Neural progenitor cell (in vitro differentiated cells): ENCODE measurements at regions not wholly inside any gene's neighbourhood (a gene's known extent, or its start where the extent isn't known, plus 50 kb on each side); places are given as distances from the start of the nearest gene placed in this dataset.

Experiments
- DNase-seq: peaks from one replicate; pipeline ENCODE4 v3.0.0-alpha.2; 2016; ENCODE audit warnings: low spot score
- H2AFZ ChIP-seq: fragments of 200-600 bp; sonication (generic); replicated peaks from 2 replicates; pipeline ENCODE4 v1.6.1; 2016; ENCODE audit warnings: antibody characterized with exemption
- H3F3A ChIP-seq: fragments of 200-600 bp; sonication (generic); 2 replicates; pipeline ENCODE4 v1.6.1; 2016; ENCODE audit warnings: antibody characterized with exemption, low read depth
- H3K27ac ChIP-seq: fragments of 200-600 bp; sonication (generic); 2 replicates; pipeline ENCODE4 v1.5.1; 2016; ENCODE audit warnings: mild to moderate bottlenecking
- H3K27me3 ChIP-seq: fragments of 200-600 bp; sonication (generic); 2 replicates; pipeline ENCODE4 v1.6.1; 2016; ENCODE audit warnings: mild to moderate bottlenecking, moderate library complexity
- H3K36me3 ChIP-seq: fragments of 200-600 bp; sonication (generic); 2 replicates; pipeline ENCODE4 v1.5.1; 2016
- H3K4me1 ChIP-seq: fragments of 200-600 bp; sonication (generic); 2 replicates; pipeline ENCODE4 v1.6.1; 2016; ENCODE audit warnings: mixed run types
- H3K4me2 ChIP-seq: fragments of 200-600 bp; sonication (generic); 2 replicates; pipeline ENCODE4 v1.6.1; 2016
- H3K4me3 ChIP-seq: fragments of 200-600 bp; sonication (generic); 2 replicates; pipeline ENCODE4 v1.5.1; 2016
- H3K79me2 ChIP-seq: fragments of 200-600 bp; sonication (generic); 2 replicates; pipeline ENCODE4 v1.6.1; 2016; ENCODE audit warnings: low read depth
- H3K9ac ChIP-seq: fragments of 200-600 bp; sonication (generic); 2 replicates; pipeline ENCODE4 v1.6.1; 2016
- H3K9me3 ChIP-seq: fragments of 200-600 bp; sonication (generic); 2 replicates; pipeline ENCODE4 v1.5.1; 2016; ENCODE audit warnings: low read depth
- H4K20me1 ChIP-seq: fragments of 200-600 bp; sonication (generic); 2 replicates; pipeline ENCODE4 v1.6.1; 2016; ENCODE audit warnings: low read depth
- H3K27ac Mint-ChIP-seq: 3 replicates; pipeline ENCODE4 v1.8.0; 2021; ENCODE audit warnings: mixed read lengths
- H3K27me3 Mint-ChIP-seq: 2 replicates; pipeline ENCODE4 v1.8.0; 2022; ENCODE audit warnings: low read depth, mild to moderate bottlenecking, inconsistent platforms, moderate library complexity, mixed read lengths; ENCODE audit not compliant: insufficient read depth
- H3K36me3 Mint-ChIP-seq: 3 replicates; pipeline ENCODE4 v1.8.0; 2021; ENCODE audit warnings: mixed read lengths
- H3K4me1 Mint-ChIP-seq: 3 replicates; pipeline ENCODE4 v1.8.0; 2021; ENCODE audit warnings: mixed read lengths
- H3K4me3 Mint-ChIP-seq: 3 replicates; pipeline ENCODE4 v1.8.0; 2021; ENCODE audit warnings: mild to moderate bottlenecking, moderate library complexity, mixed read lengths
- H3K9me3 Mint-ChIP-seq: 3 replicates; pipeline ENCODE4 v1.8.0; 2020; ENCODE audit warnings: mixed read lengths
- CTCF ChIP-seq: fragments of 200-600 bp; sonication (generic); IDR thresholded peaks from 2 replicates; pipeline ENCODE4 v1.5.1; 2017; ENCODE audit warnings: antibody characterized with exemption, mild to moderate bottlenecking
- EZH2 ChIP-seq: fragments of 200-600 bp; sonication (generic); IDR thresholded peaks from 2 replicates; pipeline ENCODE4 v1.6.1; 2017; ENCODE audit warnings: antibody characterized with exemption, mild to moderate bottlenecking, moderate library complexity
- EZH2phosphoT487 ChIP-seq: fragments of 200-600 bp; sonication (generic); IDR thresholded peaks from 2 replicates; pipeline ENCODE4 v1.6.1; 2017; ENCODE audit warnings: antibody characterized with exemption

DNA sequence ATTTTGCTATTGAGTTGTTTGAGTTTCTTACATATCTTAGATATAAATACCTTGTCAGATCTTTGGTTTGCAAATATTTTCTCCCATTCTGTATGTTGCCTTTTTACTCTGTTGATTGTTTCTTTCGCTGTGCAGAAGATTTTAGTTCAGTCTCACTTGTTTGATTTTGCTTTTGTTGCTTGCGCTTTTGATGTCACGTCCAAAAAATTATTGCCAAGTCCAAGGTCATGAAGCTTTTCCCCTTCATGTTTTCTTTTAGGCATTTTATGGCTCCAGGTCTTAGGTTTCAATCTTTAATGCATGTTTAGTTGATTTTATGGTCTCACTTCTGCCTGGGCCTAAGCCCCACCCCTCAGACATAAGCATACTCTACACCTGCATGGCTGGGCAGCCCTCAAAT lies 131.5 kb upstream of the TNC start:
- no peaks in the 10 kb centered on the region for H3K27me3 Mint-ChIP-seq
- Histone ChIP-seq H3K9me3 (no peaks in the 10 kb centered on the region), H3K4me3 (no peak overlapping the region), H3K27me3 (no peaks in the 10 kb centered on the region), H3K36me3 (no peaks in the 10 kb centered on the region), H3K9ac (no peak overlapping the region), H3F3A (no peaks in the 10 kb centered on the region), H3K4me1 (no peaks in the 10 kb centered on the region), H3K4me2 (no peak overlapping the region), H4K20me1 (no peaks in the 10 kb centered on the region), H2AFZ (no peak overlapping the region), H3K27ac (no peak overlapping the region), H3K79me2 (no peaks in the 10 kb centered on the region)
- no peak overlapping the region for H3K27ac Mint-ChIP-seq
- DNase-seq, result no peak
- no peaks in the 10 kb centered on the region for H3K9me3 Mint-ChIP-seq
- no peaks in the 10 kb centered on the region for H3K4me1 Mint-ChIP-seq
- no peaks in the 10 kb centered on the region for H3K36me3 Mint-ChIP-seq
- TF ChIP-seq CTCF, result no peak
- no peak for TF ChIP-seq EZH2
- TF ChIP-seq EZH2phosphoT487, result no peak
- no peak overlapping the region for H3K4me3 Mint-ChIP-seq

DNA sequence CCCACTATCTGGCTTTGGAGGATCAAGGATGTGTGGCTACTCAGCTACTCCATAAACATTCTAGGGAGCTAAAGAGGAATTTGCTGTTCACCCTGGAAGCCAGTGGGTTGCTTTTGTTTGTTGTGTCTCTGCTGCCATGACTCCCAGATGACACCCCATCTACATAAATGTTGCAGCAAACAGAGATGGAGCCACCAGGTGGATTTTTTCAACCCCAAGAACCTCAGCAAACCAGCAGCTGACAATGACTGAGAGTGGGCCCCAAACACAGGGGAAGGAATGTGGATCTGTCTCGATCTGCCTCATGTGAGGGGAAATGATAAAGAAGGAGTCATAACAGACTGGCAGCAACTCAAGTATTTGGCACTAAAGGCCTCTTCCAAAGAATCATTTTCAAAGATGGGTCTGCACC lies 132.7 kb upstream of the TNC start:
- Histone ChIP-seq H3K4me3 (no peak overlapping the region), H3K79me2 (no peaks in the 10 kb centered on the region), H2AFZ (no peak overlapping the region), H3F3A (no peaks in the 10 kb centered on the region), H3K27ac (no peak overlapping the region), H3K4me1 (no peaks in the 10 kb centered on the region), H3K36me3 (no peaks in the 10 kb centered on the region), H3K9me3 (no peaks in the 10 kb centered on the region), H3K27me3 (no peaks in the 10 kb centered on the region), H3K4me2 (no peak overlapping the region), H4K20me1 (no peaks in the 10 kb centered on the region), H3K9ac (no peak overlapping the region)
- Mint-ChIP-seq H3K36me3 (no peaks in the 10 kb centered on the region), H3K4me1 (no peaks in the 10 kb centered on the region), H3K9me3 (peaks cover 3% of the 10 kb centered on the region), H3K4me3 (no peak overlapping the region), H3K27ac (no peak overlapping the region), H3K27me3 (no peaks in the 10 kb centered on the region)
- DNase-seq, result no peak
- TF ChIP-seq EZH2 (no peak), EZH2phosphoT487 (no peak)

DNA sequence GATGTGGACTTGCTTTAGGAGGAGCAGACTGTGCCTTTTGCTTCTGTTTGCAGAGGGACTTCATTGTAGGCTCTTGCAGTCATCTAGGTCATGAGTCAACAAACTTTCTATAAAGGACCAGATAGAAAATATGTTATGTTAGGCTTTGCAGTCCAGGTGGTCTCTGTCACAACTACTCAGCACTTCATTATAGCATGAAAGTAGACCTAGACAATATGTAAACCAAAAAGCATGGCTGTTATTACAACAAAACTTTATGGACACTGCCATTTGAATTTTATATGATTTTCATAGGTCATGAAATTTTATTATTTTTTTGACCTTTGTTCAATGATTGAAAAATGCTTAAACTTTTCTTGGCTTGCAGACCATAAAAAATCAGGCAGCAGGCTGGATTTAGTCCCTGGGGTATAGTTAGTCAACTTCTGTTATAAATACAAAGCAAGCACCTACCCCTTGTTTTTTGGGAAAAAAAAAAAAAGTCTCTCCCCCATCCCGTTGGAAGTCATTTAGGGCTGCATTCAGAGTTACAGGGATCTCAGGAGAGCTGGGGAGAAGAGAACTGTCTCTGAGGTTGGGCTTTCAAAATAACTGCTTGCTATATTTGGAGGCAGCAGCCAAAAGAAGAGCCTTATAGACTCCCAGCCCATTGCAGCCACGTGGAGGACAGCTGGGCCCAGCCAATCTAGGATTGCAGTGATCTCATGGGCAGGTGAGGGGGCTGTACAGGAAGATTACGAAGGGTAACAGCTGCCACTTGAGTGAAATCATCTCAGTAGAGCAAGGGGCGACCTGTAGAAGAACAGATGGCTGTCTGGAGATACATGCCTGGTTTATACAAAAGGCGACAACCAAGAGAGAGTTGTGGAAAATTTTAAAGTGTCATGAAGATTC lies 136.6 kb upstream of the TNC start:
- Mint-ChIP-seq H3K27me3 (no peaks in the 10 kb centered on the region), H3K36me3 (no peaks in the 10 kb centered on the region), H3K27ac (no peak overlapping the region), H3K4me3 (no peak overlapping the region), H3K4me1 (no peaks in the 10 kb centered on the region), H3K9me3 (peaks cover 3% of the 10 kb centered on the region)
- H3F3A ChIP-seq, result no peaks in the 10 kb centered on the region
- no peaks in the 10 kb centered on the region for H3K9me3 ChIP-seq
- no peaks in the 10 kb centered on the region for H3K27me3 ChIP-seq
- H3K4me3 ChIP-seq, result no peak overlapping the region
- H3K27ac ChIP-seq, result no peak overlapping the region
- no peak for TF ChIP-seq EZH2
- TF ChIP-seq EZH2phosphoT487, result no peak
- TF ChIP-seq CTCF, result no peak
- H3K9ac ChIP-seq, result no peak overlapping the region
- no peak overlapping the region for H2AFZ ChIP-seq
- H3K4me1 ChIP-seq, result no peaks in the 10 kb centered on the region
- no peak for DNase-seq
- H3K36me3 ChIP-seq, result no peaks in the 10 kb centered on the region
- H4K20me1 ChIP-seq, result no peaks in the 10 kb centered on the region
- H3K79me2 ChIP-seq, result no peaks in the 10 kb centered on the region
- H3K4me2 ChIP-seq, result no peak overlapping the region

- Histone ChIP-seq H3K4me2 (no peak overlapping the region), H3K36me3 (no peaks in the 10 kb centered on the region), H3K27me3 (no peaks in the 10 kb centered on the region), H2AFZ (no peak overlapping the region), H4K20me1 (no peaks in the 10 kb centered on the region), H3K4me1 (no peaks in the 10 kb centered on the region), H3K79me2 (no peaks in the 10 kb centered on the region), H3K4me3 (no peak overlapping the region), H3K27ac (no peak overlapping the region), H3K9ac (no peak overlapping the region), H3K9me3 (no peaks in the 10 kb centered on the region), H3F3A (no peaks in the 10 kb centered on the region)
- Mint-ChIP-seq H3K27ac (no peak overlapping the region), H3K4me3 (no peak overlapping the region), H3K27me3 (peaks cover 3% of the 10 kb centered on the region), H3K4me1 (no peaks in the 10 kb centered on the region), H3K9me3 (no peaks in the 10 kb centered on the region), H3K36me3 (no peaks in the 10 kb centered on the region)
- no peak for TF ChIP-seq EZH2
- no peak for TF ChIP-seq CTCF
- TF ChIP-seq EZH2phosphoT487, result no peak
- no peak for DNase-seq
Measured at GRCh38 chr9:115261656-115262081, 143.7 kb upstream of the TNC start.
